22Rv1 (cell line): ENCODE measurements at regions not wholly inside any gene's neighbourhood (a gene's known extent, or its start where the extent isn't known, plus 50 kb on each side); places are given as distances from the start of the nearest gene placed in this dataset.

ENCODE experiments used
- ZFX ChIP-seq: fragments of 450-650 bp; IDR thresholded peaks from 2 replicates; pipeline ENCODE4 v1.6.1; 2017; ENCODE audit warnings: antibody characterized with exemption, borderline replicate concordance
- TF ChIP-seq, protein P1 (sequence below): fragments of 450-650 bp; IDR thresholded peaks from 2 replicates; pipeline ENCODE4 v1.5.1; 2017; ENCODE audit warnings: mild to moderate bottlenecking

DNA sequence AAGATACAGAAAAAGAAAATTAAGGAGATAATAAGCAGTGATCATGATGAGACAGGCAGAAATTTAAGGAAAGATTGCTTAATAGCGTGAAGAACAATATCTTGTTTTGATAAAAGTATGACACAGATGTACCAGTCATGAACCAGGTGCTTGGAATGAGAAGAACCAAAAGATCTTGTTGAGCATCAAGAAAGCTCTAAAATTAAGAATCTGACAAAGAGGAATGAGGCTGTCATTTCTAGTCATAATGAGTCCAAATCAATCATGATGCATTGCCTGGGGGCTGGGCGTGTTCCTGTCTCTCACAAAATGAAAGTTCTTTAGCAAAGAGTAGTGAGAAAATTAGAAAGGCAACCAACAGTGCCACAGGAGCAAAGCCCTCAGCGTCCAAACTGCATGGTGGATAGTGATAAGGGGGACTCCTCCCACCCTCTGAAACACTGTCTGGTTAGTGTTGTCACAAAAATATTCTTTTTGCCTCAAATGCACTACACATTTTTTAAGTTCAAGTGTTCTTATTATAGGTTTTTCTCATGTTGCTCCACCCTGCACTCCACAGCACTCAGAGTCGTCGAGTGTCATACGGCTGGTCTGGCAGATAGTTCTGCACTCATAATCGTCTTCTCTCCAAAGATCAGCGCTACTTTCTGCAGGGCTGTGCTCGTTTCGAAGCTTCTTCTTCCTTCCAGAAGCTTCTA is 439.6 kb downstream of the TNS3 start:
- TF ChIP-seq, protein P1, sequence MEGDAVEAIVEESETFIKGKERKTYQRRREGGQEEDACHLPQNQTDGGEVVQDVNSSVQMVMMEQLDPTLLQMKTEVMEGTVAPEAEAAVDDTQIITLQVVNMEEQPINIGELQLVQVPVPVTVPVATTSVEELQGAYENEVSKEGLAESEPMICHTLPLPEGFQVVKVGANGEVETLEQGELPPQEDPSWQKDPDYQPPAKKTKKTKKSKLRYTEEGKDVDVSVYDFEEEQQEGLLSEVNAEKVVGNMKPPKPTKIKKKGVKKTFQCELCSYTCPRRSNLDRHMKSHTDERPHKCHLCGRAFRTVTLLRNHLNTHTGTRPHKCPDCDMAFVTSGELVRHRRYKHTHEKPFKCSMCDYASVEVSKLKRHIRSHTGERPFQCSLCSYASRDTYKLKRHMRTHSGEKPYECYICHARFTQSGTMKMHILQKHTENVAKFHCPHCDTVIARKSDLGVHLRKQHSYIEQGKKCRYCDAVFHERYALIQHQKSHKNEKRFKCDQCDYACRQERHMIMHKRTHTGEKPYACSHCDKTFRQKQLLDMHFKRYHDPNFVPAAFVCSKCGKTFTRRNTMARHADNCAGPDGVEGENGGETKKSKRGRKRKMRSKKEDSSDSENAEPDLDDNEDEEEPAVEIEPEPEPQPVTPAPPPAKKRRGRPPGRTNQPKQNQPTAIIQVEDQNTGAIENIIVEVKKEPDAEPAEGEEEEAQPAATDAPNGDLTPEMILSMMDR, result no peak
- TF ChIP-seq ZFX, result no peak
